Amniotic epithelial cell (primary cell): ENCODE measurements at regions not wholly inside any gene's neighbourhood (a gene's known extent, or its start where the extent isn't known, plus 50 kb on each side); places are given as distances from the start of the nearest gene placed in this dataset.
A peak's percentile ranks its signal among the peaks of the same experiment; 100 is the strongest.

Experiments
- DNase-seq: peaks from one replicate; pipeline ENCODE4 v3.0.0-alpha.2; 2010; ENCODE audit warnings: low read depth

DNA sequence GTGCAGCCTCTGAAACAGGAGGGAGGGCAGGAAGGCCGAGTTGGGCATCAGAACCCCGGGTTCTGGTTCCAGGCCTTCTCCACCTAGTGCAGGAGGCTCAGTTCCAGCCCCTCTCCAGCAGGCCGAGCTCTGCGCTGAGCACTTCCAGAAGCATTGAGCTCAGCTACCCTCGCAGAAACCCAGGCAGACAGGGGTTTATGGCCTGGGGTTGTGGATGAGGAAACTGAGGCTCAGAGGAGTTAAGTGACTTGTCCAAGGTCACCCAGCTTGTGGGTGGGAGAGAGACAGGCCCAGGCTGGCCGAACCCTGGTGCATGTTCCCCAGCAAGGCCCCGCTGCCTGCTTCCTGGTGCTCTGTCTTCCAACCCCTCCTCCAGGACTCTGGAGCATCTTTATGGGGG is 348.9 kb downstream of the PTPRU start:
- no peak for DNase-seq

DNA sequence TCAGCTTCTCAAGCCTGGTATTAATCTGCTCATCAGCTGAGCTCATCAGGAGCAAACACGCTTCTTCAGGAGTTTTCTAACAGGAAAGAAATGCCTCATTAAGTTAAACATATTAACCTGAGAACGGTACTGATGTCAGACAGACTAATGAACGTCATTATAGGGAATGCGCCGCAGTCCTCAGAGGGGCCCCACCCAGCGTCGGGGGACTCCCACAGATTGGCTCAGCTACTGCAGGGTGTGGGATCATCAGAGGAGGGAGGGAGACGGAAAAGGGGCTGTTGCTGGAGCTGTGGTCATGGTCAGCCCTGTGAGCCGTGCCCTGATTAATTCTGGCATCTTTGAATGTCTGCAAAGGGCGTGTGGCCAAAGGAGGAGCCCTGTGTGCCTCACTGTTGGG is 348.5 kb downstream of the PTPRU start:
- no peak for DNase-seq

DNA sequence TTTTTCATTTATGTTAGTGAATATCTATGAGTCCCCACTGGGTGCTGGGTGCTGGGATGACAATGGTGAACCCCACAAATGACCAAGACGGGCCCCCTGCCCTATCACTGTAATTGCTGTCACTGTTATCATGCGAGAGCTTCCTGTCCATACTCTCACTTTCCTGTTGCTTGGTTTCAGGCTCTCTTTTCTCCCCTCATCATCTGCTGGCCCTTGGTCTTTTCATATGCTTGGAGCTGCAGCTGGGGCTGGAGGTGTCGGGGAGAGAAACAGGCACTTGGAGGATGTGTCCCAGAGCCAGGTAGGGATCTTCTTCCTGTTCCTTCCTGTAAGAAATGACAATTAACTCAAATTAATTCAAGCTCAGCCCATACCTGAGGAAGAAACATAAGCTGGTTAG is 348.0 kb downstream of the PTPRU start:
- DNase-seq = no peak

DNA sequence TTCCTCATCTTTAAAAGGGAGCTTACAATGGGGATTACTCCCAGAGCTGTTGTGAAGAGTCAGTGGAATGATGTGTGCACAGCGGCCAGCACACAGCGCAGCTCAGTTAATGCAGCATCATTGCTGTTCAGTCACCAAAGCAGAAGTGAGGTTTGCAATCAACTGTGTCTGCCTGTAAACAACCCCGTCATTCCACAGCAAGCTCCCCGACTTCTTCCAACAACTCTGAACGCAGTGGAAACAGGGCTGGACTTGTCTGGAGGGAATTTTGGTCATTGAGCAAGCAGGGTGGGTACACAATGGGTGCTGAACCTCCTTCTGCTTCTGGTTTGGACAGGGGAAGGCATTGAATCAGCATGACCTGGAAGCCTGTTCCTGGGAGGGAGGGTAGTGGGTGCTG is 347.4 kb downstream of the PTPRU start:
- DNase-seq = no peak

DNA sequence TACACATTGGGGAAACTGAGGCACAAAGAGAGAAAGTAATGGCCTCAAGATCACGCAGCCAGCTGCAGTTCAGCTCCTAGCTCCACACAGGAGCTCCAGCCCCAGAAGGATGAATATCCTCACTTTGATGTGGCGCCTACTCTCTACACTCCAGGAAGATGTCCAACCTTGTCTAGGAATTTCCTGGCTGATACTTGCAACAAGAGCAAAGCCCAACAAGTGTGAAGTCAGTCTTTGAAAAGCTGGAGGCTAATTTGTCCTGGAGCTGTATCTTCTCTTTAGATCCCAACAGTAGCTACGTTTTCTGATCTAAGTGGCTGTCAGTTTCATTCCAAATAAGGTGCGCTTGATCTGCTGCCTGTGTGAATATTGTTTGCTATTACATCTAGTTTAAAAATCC is 344.9 kb downstream of the PTPRU start:
- no peak for DNase-seq

DNA sequence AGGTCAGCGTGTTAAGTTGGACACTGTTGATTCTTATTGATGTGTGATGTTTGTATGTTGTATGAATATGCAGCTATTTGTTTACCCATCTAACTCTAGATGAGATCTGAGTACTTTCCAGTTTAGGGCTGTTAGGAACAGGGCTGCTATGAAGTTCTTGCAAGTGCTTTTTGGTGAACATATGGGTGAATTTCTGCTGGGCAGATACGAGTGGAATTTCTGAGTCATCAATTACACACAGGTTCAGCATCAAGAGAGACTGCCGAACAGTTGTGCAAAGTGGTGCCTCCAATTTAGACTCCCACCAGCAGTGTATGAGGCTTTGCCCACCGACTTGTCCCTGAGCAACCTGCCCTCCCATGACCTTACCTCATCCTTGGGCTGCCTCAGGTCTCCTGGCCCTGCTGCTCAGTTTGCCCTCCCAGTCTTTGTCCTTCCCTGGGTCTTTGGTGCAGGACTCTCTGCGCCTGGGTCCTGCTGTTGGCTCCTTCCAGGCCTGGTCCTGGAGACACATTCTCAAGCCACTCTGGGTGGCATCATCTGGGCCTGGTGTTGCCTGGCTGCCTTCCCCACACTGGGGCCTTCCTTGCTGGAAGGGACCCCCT is 343.6 kb downstream of the PTPRU start:
- peak; percentile 27 for DNase-seq

DNA sequence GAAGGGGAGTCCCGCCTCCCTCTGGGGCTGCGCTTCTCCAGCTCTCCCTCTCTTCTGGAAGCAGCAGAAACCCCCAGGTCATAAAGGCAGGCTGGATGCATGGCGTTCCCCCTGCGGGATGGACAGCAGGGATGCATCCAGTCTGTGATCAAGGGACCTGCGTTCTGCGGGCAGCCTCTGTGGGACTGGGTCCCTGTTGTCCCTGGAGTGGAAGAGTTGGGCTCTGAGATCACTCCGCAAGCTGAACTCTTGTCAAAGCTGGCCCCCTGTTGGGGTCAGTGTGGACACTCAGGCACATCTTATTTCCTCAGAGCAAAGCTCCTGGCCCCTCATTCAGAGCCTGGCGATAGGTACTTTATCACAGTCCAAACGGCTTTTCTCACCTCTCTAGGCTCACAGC is 341.2 kb downstream of the PTPRU start:
- no peak for DNase-seq

DNA sequence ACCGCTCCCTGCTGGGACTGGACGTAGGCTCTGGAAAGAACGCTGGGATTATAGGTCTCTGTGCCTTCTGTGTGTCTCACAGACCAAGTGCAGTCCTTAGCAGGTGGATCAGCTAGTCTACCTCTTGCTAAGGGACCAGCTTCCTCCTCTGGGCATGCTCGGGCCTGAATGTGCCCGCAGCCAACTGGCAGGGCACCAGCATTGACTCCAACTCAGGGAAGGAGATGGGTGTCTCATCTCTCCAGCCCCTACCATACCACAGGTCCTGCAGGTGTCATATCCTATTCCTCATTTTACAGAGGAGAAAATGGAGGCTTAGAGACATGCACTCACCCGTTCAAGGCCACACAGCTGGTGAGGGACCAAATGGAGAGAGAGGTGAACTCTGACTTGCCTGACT is 340.2 kb downstream of the PTPRU start:
- no peak for DNase-seq

DNA sequence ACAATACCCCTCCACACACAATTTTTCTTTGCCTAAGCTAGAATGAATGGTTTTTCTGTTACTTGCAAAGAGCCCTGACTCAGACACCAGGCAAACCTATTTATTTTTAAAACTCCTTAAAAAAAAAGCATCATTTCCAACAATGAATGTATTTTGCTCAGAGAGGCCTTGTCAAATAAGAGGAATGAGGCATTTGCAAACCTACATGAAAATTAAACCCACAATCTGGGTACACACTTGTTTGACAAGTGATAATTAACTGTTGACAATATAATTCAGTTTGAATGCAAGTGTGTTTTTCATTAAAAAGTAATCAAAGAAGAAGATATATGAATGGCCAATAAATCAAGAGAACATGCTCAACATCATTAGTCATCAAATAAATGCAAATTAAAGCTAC is 339.5 kb downstream of the PTPRU start:
- no peak for DNase-seq

DNA sequence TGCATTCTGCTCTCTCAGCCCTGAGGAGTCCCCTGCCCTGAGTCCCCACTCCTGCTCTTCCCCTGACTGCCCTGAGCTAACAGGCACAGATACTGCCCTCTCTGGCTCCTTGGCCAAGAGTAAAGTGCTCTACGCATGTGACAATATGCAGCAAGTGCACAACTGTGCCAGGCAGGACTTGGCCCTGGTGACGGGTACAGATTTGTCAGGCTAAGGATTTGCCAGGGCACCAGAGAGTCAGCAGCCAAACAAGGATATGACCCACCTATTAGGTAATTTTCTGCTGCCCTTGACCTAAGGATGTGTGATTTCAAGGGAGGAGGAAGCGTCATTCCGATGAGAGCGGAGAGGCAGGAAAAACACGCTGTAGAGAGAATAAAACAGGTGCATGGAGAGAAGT is 339.0 kb downstream of the PTPRU start:
- no peak for DNase-seq

DNA sequence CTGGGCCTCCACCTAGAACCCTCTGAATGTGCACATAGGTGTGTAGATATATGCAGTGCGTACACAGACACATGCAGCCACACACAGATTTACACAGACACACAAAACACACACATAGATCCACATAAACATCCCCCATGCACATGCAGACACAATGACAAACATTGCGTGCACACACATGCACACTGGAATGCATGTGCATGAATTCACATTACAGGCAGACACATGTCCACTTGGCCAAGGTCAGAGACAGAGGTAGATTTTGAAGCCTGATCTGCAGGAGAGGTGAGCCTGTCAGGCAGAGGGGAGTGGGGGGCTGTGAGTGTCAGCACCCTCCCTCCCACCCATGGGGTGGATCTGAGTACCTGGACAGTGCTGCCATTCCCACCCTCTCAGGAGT is 338.5 kb downstream of the PTPRU start:
- no peak for DNase-seq

DNA sequence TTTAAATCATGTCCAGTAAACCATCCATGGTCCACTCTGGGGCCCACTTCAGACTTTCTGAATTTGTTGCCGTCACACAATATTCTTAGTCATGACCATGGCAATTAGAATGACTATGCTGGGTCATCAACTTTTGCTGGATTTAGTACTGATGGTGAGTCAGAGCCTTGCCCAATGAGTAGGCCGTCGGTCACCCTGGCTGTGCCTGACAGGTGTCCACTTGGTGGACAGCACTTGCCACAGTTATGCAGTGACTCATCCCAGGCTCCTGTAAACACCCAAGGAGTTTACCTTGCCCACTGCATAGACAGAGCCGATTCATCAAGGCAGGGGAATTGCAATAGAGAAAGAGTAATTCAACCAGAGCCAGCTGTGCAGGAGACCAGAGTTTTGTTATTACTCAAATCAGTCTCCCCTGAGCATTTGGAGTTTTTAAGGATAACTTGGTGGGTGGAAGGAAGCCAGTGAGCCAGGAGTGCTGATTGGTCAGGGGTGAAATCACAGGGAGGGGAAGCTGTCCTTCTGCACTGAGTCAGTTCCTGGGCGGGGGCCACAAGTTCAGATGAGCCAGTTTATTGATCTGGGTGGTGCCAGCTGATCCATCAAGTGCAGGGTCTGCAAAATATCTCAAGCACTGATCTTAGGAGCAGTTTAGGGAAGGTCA is 333.8 kb downstream of the PTPRU start:
- peak; percentile 66 for DNase-seq

DNA sequence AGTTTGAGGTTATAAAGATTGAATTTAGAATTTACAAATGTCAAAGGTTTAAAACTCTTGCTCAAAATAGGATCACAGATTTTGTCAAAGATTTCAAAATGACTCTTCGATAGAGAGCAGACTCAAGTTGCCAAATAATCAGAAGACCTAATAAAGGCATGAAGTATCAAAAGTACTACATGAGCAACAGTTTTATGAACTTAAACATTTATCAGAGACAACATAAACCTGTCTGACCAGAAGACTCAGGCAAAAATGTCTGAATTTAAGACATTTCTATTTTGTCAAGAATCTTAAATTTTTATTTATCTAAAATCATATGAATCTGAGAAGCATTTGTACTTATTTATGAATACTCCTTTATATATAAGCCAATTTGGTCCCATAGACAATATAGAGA is 330.9 kb downstream of the PTPRU start:
- no peak for DNase-seq

DNA sequence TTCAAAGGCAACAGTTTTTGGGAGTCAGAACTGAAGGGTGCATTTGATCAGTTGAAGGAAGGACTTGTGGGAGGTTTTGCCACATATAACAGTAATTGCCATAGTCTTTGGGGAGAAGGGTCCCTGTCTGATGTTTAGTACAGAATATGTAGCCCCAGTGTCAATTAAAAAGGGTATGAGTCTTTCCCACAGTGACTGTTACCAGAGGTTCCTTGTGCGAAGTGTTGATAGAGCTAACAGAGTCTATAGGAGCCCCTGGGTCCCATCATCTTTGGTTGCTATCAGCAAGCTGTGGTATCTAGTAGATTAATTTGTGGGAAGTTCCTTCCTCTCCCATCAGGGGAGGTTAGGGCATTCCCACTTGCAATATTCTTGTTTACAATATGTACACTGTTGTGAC is 329.2 kb downstream of the PTPRU start:
- DNase-seq = no peak

DNA sequence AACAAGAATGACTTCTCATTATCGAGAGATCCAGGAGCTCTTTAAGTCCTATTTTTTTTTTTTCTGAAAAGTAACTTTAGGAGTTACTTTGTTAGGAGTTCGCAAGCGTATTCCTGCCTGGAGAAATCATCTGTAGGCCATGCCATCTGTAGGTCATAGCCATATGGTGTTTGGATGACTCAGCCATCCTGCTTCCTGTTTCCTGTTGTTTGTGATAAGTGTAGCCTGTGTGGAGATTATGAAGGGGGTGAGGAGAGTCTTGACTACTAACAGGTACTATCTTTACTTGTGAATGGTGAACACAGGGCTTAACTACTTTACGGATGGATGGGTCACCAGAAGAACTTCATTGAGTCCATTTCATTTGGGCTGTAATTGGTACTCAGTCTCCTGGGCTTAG is 327.2 kb downstream of the PTPRU start:
- peak; percentile 1 for DNase-seq

DNA sequence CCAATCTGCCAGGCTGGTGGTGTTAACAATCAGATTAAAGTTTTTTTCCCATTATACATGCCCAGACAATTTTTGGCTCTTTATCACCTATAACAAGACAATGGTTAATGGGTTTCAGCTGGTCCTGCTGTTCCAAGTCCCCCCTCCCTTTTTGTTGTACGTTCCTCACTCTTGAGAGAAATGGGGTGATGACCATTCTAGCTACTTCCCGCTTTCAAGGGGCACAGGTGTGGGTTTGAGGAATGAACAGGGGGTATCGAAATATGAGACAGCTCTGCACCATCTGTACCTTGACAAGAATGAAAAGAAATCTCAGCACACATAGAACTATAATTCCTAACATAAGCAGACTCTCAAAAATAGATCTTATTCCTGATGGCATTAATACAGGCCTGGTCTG is 326.8 kb downstream of the PTPRU start:
- DNase-seq = peak; percentile 1

DNA sequence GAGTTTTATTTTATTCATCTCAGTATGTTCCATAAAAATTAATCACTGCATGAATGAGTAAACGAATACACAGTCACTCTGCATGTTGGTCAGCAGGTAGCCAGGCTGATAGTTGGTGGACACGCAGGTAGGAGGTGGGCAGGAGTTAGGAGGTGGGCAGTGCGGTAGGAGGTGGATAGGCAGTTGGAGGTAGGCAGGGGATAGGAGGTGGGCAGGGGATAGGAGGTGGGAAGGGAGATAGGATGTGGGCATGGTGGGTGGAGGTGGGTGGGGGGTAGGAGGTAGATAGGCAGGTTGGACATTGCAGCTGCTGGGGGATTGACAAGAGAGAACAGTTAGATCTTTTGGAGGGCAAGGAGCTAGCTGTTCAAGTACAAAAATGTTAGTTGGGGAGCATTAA is 322.7 kb downstream of the PTPRU start:
- no peak for DNase-seq

DNA sequence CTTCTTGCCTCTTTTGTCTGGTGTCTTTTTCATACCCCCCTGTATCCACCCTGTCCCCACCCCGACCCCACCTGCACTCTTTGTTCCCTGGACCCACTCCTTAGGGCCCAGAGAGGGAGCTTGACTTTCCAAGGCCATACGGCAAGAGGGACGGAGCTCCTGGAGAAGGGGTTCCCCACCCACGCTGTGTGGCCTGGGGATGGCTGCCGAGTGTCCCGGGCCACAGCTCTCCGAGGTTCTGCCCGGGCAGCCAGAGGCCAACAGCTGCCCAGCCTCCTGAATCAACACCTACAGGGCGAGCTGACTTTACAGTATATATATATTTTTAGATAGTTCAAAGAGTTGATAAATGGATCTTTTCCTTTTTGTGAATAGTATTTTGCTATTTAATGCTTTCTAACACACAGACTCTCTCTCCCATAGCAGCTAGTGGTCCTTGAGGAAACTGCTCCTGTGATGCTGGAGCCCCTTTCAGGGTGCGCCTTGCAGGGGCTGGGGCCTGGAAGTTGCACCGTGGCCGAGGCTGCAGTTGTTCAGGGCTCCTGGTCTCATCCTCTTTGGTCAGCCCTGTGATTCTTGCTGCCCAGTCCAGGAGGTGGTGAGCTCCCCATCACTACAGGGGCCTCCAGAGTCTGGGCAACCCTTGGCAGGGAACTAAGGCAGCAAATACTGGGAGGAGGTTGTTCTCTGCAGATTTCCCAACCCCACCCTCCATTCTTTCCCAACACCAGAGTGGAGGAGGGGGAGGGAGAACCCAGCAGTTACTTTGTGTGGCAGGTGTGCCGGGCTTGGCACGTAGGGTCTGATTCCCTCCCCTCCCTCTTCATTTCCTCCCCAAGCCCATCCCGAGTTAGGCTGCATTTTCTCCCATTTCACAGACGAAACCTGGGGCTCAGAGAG is 321.6 kb downstream of the PTPRU start:
- no peak for DNase-seq

DNA sequence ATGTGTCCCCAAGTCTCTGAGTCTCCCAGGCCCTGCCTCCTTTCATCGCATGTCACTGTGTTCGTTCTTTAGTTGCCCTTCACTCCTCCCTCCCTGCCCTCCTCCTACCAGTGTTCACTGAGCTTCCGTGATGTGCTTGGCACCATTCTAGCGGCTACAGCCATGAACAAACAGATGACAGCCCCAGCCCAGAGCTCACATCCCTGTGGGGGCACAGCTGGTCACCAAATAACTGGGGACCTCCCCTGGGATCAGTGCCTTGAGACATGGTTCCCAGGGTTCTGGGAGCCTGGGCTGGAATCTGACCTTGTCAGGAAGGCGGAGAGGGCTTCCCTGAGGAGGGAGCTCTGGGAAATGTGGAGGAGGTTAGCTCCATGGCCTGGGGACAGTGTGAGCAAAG is 320.7 kb downstream of the PTPRU start:
- DNase-seq = no peak

DNA sequence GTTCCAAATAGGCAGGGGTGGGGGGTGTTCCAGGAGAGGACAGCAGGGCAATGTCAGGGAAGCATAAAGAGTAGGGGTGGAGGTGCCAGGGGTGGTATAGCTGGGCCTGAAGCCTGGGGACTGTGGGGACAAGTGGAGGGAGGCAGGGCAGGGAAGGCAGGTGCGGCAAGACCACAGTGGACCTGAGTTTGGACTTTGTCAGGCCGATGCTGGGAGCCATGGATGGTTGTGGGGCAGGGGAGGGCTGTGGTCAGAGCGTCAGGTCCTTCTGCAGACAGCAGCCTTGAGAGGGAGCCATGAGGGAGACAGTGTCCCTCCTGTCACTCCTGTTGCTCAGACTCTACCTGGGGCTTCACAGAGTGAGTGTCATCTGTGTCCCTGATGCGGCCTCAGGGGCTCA is 320.3 kb downstream of the PTPRU start:
- DNase-seq = no peak

DNA sequence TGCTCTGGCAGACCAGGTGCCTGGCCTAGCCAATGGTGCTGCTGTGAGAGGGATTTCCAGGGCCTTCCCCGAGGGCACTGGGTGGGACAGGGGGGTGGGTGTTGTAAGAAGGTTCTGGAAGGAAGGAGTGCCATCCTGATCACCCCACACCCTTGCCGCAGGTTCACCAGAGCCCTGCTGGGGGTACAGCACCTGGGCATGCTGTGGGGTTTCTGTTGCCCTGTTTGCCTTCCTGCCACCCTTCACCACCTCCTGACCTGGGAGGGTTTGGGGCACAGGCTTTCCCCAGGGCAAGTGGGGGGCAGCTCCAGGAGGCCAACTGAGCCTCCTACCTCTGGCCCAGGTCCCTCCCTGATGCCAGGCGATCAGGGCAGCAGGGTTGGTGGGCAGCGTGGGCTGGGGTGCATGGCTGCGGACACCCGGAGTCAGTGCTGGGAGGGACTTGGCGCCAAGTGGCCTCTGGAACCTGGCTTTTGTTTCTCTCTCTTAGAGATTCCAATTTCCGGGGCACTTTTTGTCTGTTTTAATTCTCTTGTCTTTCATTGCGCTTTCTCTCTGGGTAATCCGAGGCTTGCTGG is 318.8 kb downstream of the PTPRU start:
- no peak for DNase-seq

DNA sequence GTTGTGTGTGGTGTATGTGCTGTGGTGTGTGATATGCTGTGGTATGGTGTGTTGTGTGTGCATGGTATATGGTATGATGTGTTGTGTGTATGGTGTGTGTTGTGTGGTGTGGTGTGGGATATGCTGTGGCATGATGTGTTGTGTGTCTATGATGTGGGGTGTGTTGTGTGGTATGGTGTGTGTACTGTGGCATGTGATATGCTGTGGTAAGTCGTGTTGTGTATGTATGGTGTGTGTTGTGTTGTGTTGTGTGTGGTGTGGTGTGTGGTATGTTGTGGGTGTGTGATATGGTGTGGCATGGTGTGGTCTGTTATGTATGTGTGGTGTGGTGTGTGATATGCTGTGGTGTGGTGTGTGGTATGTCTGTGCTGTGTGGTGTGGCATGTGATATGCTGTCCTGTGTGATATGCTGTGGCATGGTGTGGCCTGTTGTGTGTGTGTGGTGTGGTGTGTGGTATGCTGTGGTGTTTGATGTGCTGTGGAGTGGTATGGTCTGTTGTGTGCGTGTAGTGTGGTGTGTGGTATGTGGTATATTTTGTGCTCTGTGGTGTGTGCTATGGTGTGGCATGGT is 318.0 kb downstream of the PTPRU start:
- no peak for DNase-seq
